Panc1 (cell line): ENCODE measurements at regions not wholly inside any gene's neighbourhood (a gene's known extent, or its start where the extent isn't known, plus 50 kb on each side); places are given as distances from the start of the nearest gene placed in this dataset.

ENCODE experiments used
- POLR2AphosphoS5 ChIP-seq: IDR thresholded peaks from 2 replicates; pipeline ENCODE4 v1.6.1; 2012; ENCODE audit warnings: mild to moderate bottlenecking, low read depth, low read length, moderate library complexity
- SIN3A ChIP-seq: IDR thresholded peaks from 2 replicates; pipeline ENCODE4 v1.6.1; 2012; ENCODE audit warnings: low read depth, mild to moderate bottlenecking, low read length, moderate library complexity, borderline replicate concordance; ENCODE audit not compliant: insufficient read depth
- TCF7L2 ChIP-seq: IDR thresholded peaks from 2 replicates; pipeline ENCODE4 v1.6.1; 2011; ENCODE audit warnings: mild to moderate bottlenecking, low read depth, low read length, inconsistent platforms
- TF ChIP-seq, protein P1 (sequence below): fragments of 450-650 bp; IDR thresholded peaks from 2 replicates; pipeline ENCODE4 v1.5.1; 2017; ENCODE audit warnings: mild to moderate bottlenecking
- TF ChIP-seq, protein P2 (sequence below), 2 experiments: IDR thresholded peaks; 2 replicates each; pipeline ENCODE4 v1.6.1; 2011 to 2012; ENCODE audit warnings: low read depth in 2 of 2, control low read depth in 1 of 2, low read length in 1 of 2, mild to moderate bottlenecking in 1 of 2, moderate library complexity in 1 of 2; ENCODE audit not compliant: insufficient read depth in 1 of 2

- TF ChIP-seq, protein P1, sequence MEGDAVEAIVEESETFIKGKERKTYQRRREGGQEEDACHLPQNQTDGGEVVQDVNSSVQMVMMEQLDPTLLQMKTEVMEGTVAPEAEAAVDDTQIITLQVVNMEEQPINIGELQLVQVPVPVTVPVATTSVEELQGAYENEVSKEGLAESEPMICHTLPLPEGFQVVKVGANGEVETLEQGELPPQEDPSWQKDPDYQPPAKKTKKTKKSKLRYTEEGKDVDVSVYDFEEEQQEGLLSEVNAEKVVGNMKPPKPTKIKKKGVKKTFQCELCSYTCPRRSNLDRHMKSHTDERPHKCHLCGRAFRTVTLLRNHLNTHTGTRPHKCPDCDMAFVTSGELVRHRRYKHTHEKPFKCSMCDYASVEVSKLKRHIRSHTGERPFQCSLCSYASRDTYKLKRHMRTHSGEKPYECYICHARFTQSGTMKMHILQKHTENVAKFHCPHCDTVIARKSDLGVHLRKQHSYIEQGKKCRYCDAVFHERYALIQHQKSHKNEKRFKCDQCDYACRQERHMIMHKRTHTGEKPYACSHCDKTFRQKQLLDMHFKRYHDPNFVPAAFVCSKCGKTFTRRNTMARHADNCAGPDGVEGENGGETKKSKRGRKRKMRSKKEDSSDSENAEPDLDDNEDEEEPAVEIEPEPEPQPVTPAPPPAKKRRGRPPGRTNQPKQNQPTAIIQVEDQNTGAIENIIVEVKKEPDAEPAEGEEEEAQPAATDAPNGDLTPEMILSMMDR = no peak
- TF ChIP-seq, protein P2, sequence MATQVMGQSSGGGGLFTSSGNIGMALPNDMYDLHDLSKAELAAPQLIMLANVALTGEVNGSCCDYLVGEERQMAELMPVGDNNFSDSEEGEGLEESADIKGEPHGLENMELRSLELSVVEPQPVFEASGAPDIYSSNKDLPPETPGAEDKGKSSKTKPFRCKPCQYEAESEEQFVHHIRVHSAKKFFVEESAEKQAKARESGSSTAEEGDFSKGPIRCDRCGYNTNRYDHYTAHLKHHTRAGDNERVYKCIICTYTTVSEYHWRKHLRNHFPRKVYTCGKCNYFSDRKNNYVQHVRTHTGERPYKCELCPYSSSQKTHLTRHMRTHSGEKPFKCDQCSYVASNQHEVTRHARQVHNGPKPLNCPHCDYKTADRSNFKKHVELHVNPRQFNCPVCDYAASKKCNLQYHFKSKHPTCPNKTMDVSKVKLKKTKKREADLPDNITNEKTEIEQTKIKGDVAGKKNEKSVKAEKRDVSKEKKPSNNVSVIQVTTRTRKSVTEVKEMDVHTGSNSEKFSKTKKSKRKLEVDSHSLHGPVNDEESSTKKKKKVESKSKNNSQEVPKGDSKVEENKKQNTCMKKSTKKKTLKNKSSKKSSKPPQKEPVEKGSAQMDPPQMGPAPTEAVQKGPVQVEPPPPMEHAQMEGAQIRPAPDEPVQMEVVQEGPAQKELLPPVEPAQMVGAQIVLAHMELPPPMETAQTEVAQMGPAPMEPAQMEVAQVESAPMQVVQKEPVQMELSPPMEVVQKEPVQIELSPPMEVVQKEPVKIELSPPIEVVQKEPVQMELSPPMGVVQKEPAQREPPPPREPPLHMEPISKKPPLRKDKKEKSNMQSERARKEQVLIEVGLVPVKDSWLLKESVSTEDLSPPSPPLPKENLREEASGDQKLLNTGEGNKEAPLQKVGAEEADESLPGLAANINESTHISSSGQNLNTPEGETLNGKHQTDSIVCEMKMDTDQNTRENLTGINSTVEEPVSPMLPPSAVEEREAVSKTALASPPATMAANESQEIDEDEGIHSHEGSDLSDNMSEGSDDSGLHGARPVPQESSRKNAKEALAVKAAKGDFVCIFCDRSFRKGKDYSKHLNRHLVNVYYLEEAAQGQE (IDR thresholded peaks at IDR 0.05; ENCODE audit: insufficient read depth in 1 of 2, low read depth in 2 of 2, low read length in 1 of 2) = no peak
- TF ChIP-seq SIN3A = no peak
- TF ChIP-seq POLR2AphosphoS5 = no peak
- no peak for TF ChIP-seq TCF7L2
Measured at GRCh38 chr5:96566833-96567587, 95.2 kb upstream of the CAST start.
